H1 (cell line): ENCODE measurements at regions not wholly inside any gene's neighbourhood (a gene's known extent, or its start where the extent isn't known, plus 50 kb on each side); places are given as distances from the start of the nearest gene placed in this dataset.
"Not testable (repeated sequence)": the region's sequence is repeated elsewhere in the genome, so short reads cannot be mapped to it uniquely, and the experiment has no call there.

Source experiments
- CHD2 ChIP-seq: IDR thresholded peaks from 2 replicates; pipeline ENCODE4 v1.6.1; 2012; ENCODE audit warnings: low read length, improper control_type of control experiment
- CTCF ChIP-seq, 3 experiments: IDR thresholded peaks; 1 replicate in 2 of 3; 2 replicates in 1 of 3; pipeline versions ENCODE4 v1.5.1 to v1.6.1; 2011; ENCODE audit warnings: low read length in 3 of 3, mild to moderate bottlenecking in 3 of 3, inconsistent platforms in 2 of 3, low read depth in 1 of 3, moderate library complexity in 1 of 3; ENCODE audit not compliant: insufficient read depth in 1 of 3; ENCODE audit errors: control extremely low read depth in 1 of 3
- POLR2A ChIP-seq, 2 experiments: IDR thresholded peaks; 1 replicate in 1 of 2; 2 replicates in 1 of 2; pipeline ENCODE4 v1.6.1; 2011; ENCODE audit warnings: low read depth in 2 of 2, low read length in 2 of 2, mild to moderate bottlenecking in 2 of 2; ENCODE audit errors: control extremely low read depth in 1 of 2
- SP1 ChIP-seq: IDR thresholded peaks from 2 replicates; pipeline ENCODE4 v1.6.1; 2011; ENCODE audit warnings: low read depth, low read length
- ZNF274 ChIP-seq: IDR thresholded peaks from 2 replicates; pipeline ENCODE4 v1.7.0; 2012; ENCODE audit warnings: low read length, borderline replicate concordance; ENCODE audit errors: extremely low read depth

DNA sequence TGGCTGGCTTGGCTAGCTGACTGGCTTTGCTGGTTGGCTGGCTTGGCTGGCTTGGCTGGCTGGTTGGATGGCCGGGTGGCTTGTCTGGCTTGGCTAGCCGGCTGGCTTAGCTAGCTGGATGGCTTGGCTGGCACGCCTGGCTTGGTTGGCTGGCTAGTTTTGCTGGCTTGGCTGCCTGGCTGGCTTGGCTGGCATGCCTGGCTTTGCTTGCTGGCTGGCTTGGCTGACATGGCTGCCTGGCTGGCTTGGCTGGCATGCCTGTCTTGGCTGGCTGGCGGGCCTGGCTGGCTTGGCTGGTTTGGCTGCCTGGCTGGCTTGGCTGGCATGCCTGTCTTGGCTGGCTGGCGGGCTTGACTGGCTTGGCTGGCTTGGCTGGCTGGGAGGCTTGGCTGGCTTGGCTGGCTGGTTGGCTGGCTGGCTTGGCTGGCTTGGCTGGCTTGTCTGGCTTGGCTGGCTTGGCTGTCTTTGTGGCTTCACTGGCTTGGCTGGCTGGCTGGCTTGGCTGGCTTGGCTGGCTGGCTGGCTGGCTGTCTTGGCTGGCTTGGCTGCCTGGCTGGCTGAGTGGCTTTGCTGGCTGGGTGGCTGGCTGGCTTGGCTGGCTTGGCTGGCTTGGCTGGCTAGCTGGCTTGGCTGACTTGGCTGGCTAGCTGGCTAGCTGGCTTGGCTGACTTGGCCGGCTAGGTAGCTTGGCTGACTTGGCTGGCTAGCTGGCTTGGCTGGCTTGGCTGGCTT is 2808.9 kb downstream of the RPIA start:
- not testable (repeated sequence) for TF ChIP-seq SP1; ZNF274; CTCF (IDR thresholded peaks at IDR 0.05; ENCODE audit: control extremely low read depth in 1 of 3, insufficient read depth in 1 of 3, low read depth in 1 of 3, low read length in 3 of 3); POLR2A (IDR thresholded peaks at IDR 0.05; ENCODE audit: control extremely low read depth in 1 of 2, low read depth in 2 of 2, low read length in 2 of 2); CHD2
